HG03520 (cell line): ENCODE measurements at regions not wholly inside any gene's neighbourhood (a gene's known extent, or its start where the extent isn't known, plus 50 kb on each side); places are given as distances from the start of the nearest gene placed in this dataset.
"Not testable (repeated sequence)": the region's sequence is repeated elsewhere in the genome, so short reads cannot be mapped to it uniquely, and the experiment has no call there.

Experiments used
- ATAC-seq: cut with Tn5 transposase; IDR thresholded peaks from one replicate; pipeline ENCODE4 v1.9.1; 2021; ENCODE audit warnings: mild to moderate bottlenecking, moderate library complexity; ENCODE audit not compliant: unreplicated experiment

GRCh38 chr6:56724455-56724854, 81.8 kb upstream of the DST start:
- no peak for ATAC-seq

GRCh38 chr6:56720882-56721281, 78.2 kb upstream of the DST start:
- ATAC-seq = no peak

- not testable (repeated sequence) for ATAC-seq
Observed at GRCh38 chr6:56720202-56720601, 77.5 kb upstream of the DST start.

- ATAC-seq = not testable (repeated sequence)
Observed at GRCh38 chr6:56719315-56720058, 76.8 kb upstream of the DST start.

GRCh38 chr6:56718236-56718635, 75.5 kb upstream of the DST start:
- ATAC-seq = no peak

- ATAC-seq = no peak
Observed at GRCh38 chr6:56716229-56716628, 73.5 kb upstream of the DST start.

GRCh38 chr6:56715741-56716140, 73.1 kb upstream of the DST start:
- no peak for ATAC-seq

GRCh38 chr6:56714982-56715456, 72.3 kb upstream of the DST start:
- no peak for ATAC-seq

- ATAC-seq = no peak
Observed at GRCh38 chr6:56714273-56714672, 71.6 kb upstream of the DST start.

GRCh38 chr6:56713254-56713672, 70.6 kb upstream of the DST start:
- no peak for ATAC-seq

GRCh38 chr6:56710967-56711366, 68.3 kb upstream of the DST start:
- ATAC-seq = no peak

- no peak for ATAC-seq
Observed at GRCh38 chr6:56709650-56710049, 67.0 kb upstream of the DST start.

GRCh38 chr6:56708810-56709597, 66.3 kb upstream of the DST start:
- ATAC-seq = no peak

- ATAC-seq = no peak
Observed at GRCh38 chr6:56706981-56707726, 64.5 kb upstream of the DST start.

- no peak for ATAC-seq
Observed at GRCh38 chr6:56699066-56699654, 56.5 kb upstream of the DST start.

- ATAC-seq = no peak
Observed at GRCh38 chr6:56695702-56696101, 53.0 kb upstream of the DST start.

- ATAC-seq = no peak
Observed at GRCh38 chr6:56694002-56694401, 51.3 kb upstream of the DST start.

GRCh38 chr6:56693246-56693607, 50.5 kb upstream of the DST start:
- no peak for ATAC-seq

GRCh38 chr6:56692523-56693245, 50.0 kb upstream of the DST start:
- ATAC-seq = no peak
